ENCODE measurements at regions not wholly inside any gene's neighbourhood (a gene's known extent, or its start where the extent isn't known, plus 50 kb on each side); places are given as distances from the start of the nearest gene placed in this dataset.
"Not testable (repeated sequence)": the region's sequence is repeated elsewhere in the genome, so short reads cannot be mapped to it uniquely, and the experiment has no call there.

GRCh38 chr6:169866140-169866534, 114.7 kb downstream of the ERMARD start:
- no peak for DNase-seq (ENCODE audit: low read depth)

GRCh38 chr6:169865346-169866139, 114.1 kb downstream of the ERMARD start:
- DNase-seq (ENCODE audit: low read depth), result no peak

- DNase-seq (ENCODE audit: low read depth), result no peak
These were observed 113.0 kb downstream of the ERMARD start for GRCh38 chr6:169864148-169865020.

- DNase-seq (ENCODE audit: low read depth), result no peak
These were observed 112.3 kb downstream of the ERMARD start for GRCh38 chr6:169863710-169864109.

- DNase-seq (ENCODE audit: low read depth), result no peak
These were observed 111.6 kb downstream of the ERMARD start for GRCh38 chr6:169862892-169863525.

GRCh38 chr6:169862043-169862891, 110.8 kb downstream of the ERMARD start:
- DNase-seq (ENCODE audit: low read depth), result no peak

GRCh38 chr6:169861431-169862042, 110.1 kb downstream of the ERMARD start:
- no peak for DNase-seq (ENCODE audit: low read depth)

- DNase-seq (ENCODE audit: low read depth), result no peak
These were observed 108.7 kb downstream of the ERMARD start for GRCh38 chr6:169859978-169860703.

GRCh38 chr6:169859401-169859977, 108.1 kb downstream of the ERMARD start:
- DNase-seq (ENCODE audit: low read depth), result no peak

- DNase-seq (ENCODE audit: low read depth), result no peak
These were observed 107.5 kb downstream of the ERMARD start for GRCh38 chr6:169858935-169859351.

GRCh38 chr6:169858293-169858934, 107.0 kb downstream of the ERMARD start:
- no peak for DNase-seq (ENCODE audit: low read depth)

GRCh38 chr6:169857343-169858292, 106.2 kb downstream of the ERMARD start:
- no peak for DNase-seq (ENCODE audit: low read depth)

- not testable (repeated sequence) for DNase-seq (ENCODE audit: low read depth)
These were observed 105.3 kb downstream of the ERMARD start for GRCh38 chr6:169856442-169857342.

- DNase-seq (ENCODE audit: low read depth), result no peak
These were observed 103.4 kb downstream of the ERMARD start for GRCh38 chr6:169854813-169855212.

GRCh38 chr6:169854083-169854725, 102.8 kb downstream of the ERMARD start:
- DNase-seq (ENCODE audit: low read depth), result no peak
